NT2/D1 (cell line): ENCODE measurements at regions not wholly inside any gene's neighbourhood (a gene's known extent, or its start where the extent isn't known, plus 50 kb on each side); places are given as distances from the start of the nearest gene placed in this dataset.

Experiments used
- DNase-seq: peaks from one replicate; pipeline ENCODE4 v3.0.0-alpha.2; 2011; ENCODE audit warnings: low read depth, low spot score
- H3K27me3 ChIP-seq: 2 replicates; pipeline ENCODE4 v1.6.0; 2011; ENCODE audit warnings: mild to moderate bottlenecking; ENCODE audit not compliant: insufficient read length, insufficient read depth
- H3K36me3 ChIP-seq: 2 replicates; pipeline ENCODE4 v1.6.1; 2011; ENCODE audit warnings: mild to moderate bottlenecking, low read length, mixed read lengths; ENCODE audit not compliant: insufficient read depth, insufficient read length
- H3K4me1 ChIP-seq: 2 replicates; pipeline ENCODE4 v1.5.1; 2011; ENCODE audit not compliant: insufficient read depth, insufficient read length
- H3K4me3 ChIP-seq: 2 replicates; pipeline ENCODE4 v1.5.1; 2011; ENCODE audit warnings: low read depth; ENCODE audit not compliant: insufficient read length
- H3K9ac ChIP-seq: 2 replicates; pipeline ENCODE4 v1.6.0; 2011; ENCODE audit warnings: low read depth; ENCODE audit not compliant: insufficient read length
- H3K9me3 ChIP-seq: 2 replicates; pipeline ENCODE4 v1.5.1; 2011; ENCODE audit warnings: mild to moderate bottlenecking, low read length; ENCODE audit not compliant: insufficient read depth
- SUZ12 ChIP-seq: IDR thresholded peaks from 2 replicates; pipeline ENCODE4 v1.6.1; 2011; ENCODE audit not compliant: insufficient read length, insufficient read depth; ENCODE audit errors: extremely low read depth
- YY1 ChIP-seq: IDR thresholded peaks from 2 replicates; pipeline ENCODE4 v1.6.1; 2011; ENCODE audit not compliant: insufficient read length, insufficient read depth
- ZNF274 ChIP-seq: IDR thresholded peaks from 2 replicates; pipeline ENCODE4 v1.6.1; 2011; ENCODE audit warnings: mild to moderate bottlenecking, low read depth, low read length

GRCh38 chr22:47373648-47374272, 611.3 kb downstream of the TBC1D22A start:
- H3K27me3 ChIP-seq = no peaks in the 10 kb centered on the region
- no peak overlapping the region for H3K9ac ChIP-seq
- H3K4me3 ChIP-seq = no peak overlapping the region
- H3K36me3 ChIP-seq = no peaks in the 10 kb centered on the region
- TF ChIP-seq YY1 = no peak
- no peak for TF ChIP-seq ZNF274
- TF ChIP-seq SUZ12 = no peak
- H3K9me3 ChIP-seq = no peaks in the 10 kb centered on the region
- H3K4me1 ChIP-seq = peaks cover 10% of the 10 kb centered on the region
- DNase-seq = no peak

- Histone ChIP-seq H3K9ac (no peak overlapping the region), H3K36me3 (no peaks in the 10 kb centered on the region), H3K4me3 (no peak overlapping the region), H3K9me3 (no peaks in the 10 kb centered on the region), H3K27me3 (no peaks in the 10 kb centered on the region), H3K4me1 (peaks cover 10% of the 10 kb centered on the region)
- no peak for TF ChIP-seq SUZ12
- no peak for DNase-seq
These were observed 610.3 kb downstream of the TBC1D22A start for GRCh38 chr22:47372596-47373385.

- Histone ChIP-seq H3K4me3 (no peak overlapping the region), H3K36me3 (no peaks in the 10 kb centered on the region), H3K27me3 (no peaks in the 10 kb centered on the region), H3K9ac (no peak overlapping the region), H3K4me1 (peaks cover 10% of the 10 kb centered on the region), H3K9me3 (no peaks in the 10 kb centered on the region)
- DNase-seq = no peak
- no peak for TF ChIP-seq YY1
- no peak for TF ChIP-seq SUZ12
- TF ChIP-seq ZNF274 = no peak
These were observed 609.7 kb downstream of the TBC1D22A start for GRCh38 chr22:47372111-47372581.

- no peaks in the 10 kb centered on the region for H3K9me3 ChIP-seq
- no peak overlapping the region for H3K9ac ChIP-seq
- H3K27me3 ChIP-seq = no peaks in the 10 kb centered on the region
- no peak for DNase-seq
- no peak overlapping the region for H3K4me3 ChIP-seq
- H3K36me3 ChIP-seq = no peaks in the 10 kb centered on the region
- peaks cover 10% of the 10 kb centered on the region for H3K4me1 ChIP-seq
- TF ChIP-seq SUZ12 (no peak), YY1 (no peak), ZNF274 (no peak)
These were observed 609.0 kb downstream of the TBC1D22A start for GRCh38 chr22:47371263-47372090.

GRCh38 chr22:47370448-47371262, 608.2 kb downstream of the TBC1D22A start:
- no peaks in the 10 kb centered on the region for H3K36me3 ChIP-seq
- no peak overlapping the region for H3K9ac ChIP-seq
- no peaks in the 10 kb centered on the region for H3K27me3 ChIP-seq
- no peak overlapping the region for H3K4me3 ChIP-seq
- no peak for DNase-seq
- TF ChIP-seq SUZ12 (no peak), ZNF274 (no peak), YY1 (no peak)
- peaks cover 10% of the 10 kb centered on the region for H3K4me1 ChIP-seq
- no peaks in the 10 kb centered on the region for H3K9me3 ChIP-seq

GRCh38 chr22:47369431-47370015, 607.1 kb downstream of the TBC1D22A start:
- Histone ChIP-seq H3K9me3 (peaks cover 2% of the 10 kb centered on the region; the same call in 1 of the 2 replicates), H3K4me3 (no peak overlapping the region), H3K27me3 (no peaks in the 10 kb centered on the region), H3K4me1 (peaks cover 6% of the 10 kb centered on the region), H3K9ac (no peak overlapping the region), H3K36me3 (no peaks in the 10 kb centered on the region)
- DNase-seq = no peak
- TF ChIP-seq SUZ12 (no peak), YY1 (no peak), ZNF274 (no peak)
